GM18870 (cell line): ENCODE measurements at regions not wholly inside any gene's neighbourhood (a gene's known extent, or its start where the extent isn't known, plus 50 kb on each side); places are given as distances from the start of the nearest gene placed in this dataset.

Source experiments
- ATAC-seq: cut with Tn5 transposase; IDR thresholded peaks from one replicate; pipeline ENCODE4 v1.9.1; 2021; ENCODE audit warnings: moderate library complexity; ENCODE audit not compliant: unreplicated experiment

GRCh38 chr2:228257379-228257778 is 75.9 kb upstream of the SPHKAP start:
- no peak for ATAC-seq

GRCh38 chr2:228253752-228254151 is 72.3 kb upstream of the SPHKAP start:
- no peak for ATAC-seq

- ATAC-seq = no peak
These were observed 65.8 kb upstream of the SPHKAP start for GRCh38 chr2:228247335-228247734.

- ATAC-seq = no peak
These were observed 64.1 kb upstream of the SPHKAP start for GRCh38 chr2:228245601-228246000.

GRCh38 chr2:228242591-228242990 is 61.1 kb upstream of the SPHKAP start:
- no peak for ATAC-seq

- no peak for ATAC-seq
These were observed 58.5 kb upstream of the SPHKAP start for GRCh38 chr2:228239907-228240561.

GRCh38 chr2:228239207-228239906 is 57.9 kb upstream of the SPHKAP start:
- no peak for ATAC-seq
